ENCODE measurements at regions not wholly inside any gene's neighbourhood (a gene's known extent, or its start where the extent isn't known, plus 50 kb on each side); places are given as distances from the start of the nearest gene placed in this dataset.

DNA sequence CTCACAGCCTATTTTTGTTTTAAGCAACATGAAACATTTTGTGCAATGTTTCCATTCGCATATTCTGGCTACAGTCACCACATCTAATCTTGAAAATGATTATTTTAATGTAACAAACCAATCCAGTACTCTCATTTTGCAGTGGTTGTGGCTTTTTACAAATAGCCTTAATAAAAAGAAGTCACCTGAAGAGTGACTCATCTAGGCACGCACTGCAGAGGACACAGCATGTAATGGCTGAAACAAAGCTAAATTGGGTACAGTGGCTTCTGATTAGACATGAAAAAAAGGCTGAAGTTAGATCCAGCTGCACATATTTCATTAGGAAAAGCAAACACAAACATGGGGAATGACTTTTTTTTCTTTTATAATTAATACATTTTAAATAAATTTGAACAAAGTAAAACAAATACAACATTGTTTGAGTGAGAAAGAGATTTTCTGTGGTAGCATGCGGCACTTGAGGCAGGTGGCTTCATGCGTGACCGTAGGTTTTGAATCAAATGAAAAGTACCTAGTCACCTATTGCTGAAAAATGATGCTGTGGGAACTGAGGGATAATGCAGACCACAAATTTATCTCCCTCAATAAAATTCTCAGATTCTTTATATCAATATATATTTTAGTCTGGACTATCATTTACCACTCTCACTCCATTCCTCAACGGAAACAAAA is 240.8 kb upstream of the DDX53 start:
- Histone ChIP-seq H3K27ac (no peak overlapping the region), H3K4me3 (no peak overlapping the region), H3K9me3 (no peaks in the 10 kb centered on the region), H3K4me1 (no peaks in the 10 kb centered on the region), H3K36me3 (no peaks in the 10 kb centered on the region), H3K27me3 (no peaks in the 10 kb centered on the region)
- no peak for DNase-seq
- intact Hi-C loops (cut with DNase I; ENCODE audit: low total_unique reads) = no loop called here
- TF ChIP-seq POLR2A (IDR thresholded peaks at IDR 0.05) = no peak
- TF ChIP-seq, protein P1, sequence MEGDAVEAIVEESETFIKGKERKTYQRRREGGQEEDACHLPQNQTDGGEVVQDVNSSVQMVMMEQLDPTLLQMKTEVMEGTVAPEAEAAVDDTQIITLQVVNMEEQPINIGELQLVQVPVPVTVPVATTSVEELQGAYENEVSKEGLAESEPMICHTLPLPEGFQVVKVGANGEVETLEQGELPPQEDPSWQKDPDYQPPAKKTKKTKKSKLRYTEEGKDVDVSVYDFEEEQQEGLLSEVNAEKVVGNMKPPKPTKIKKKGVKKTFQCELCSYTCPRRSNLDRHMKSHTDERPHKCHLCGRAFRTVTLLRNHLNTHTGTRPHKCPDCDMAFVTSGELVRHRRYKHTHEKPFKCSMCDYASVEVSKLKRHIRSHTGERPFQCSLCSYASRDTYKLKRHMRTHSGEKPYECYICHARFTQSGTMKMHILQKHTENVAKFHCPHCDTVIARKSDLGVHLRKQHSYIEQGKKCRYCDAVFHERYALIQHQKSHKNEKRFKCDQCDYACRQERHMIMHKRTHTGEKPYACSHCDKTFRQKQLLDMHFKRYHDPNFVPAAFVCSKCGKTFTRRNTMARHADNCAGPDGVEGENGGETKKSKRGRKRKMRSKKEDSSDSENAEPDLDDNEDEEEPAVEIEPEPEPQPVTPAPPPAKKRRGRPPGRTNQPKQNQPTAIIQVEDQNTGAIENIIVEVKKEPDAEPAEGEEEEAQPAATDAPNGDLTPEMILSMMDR (IDR thresholded peaks at IDR 0.05) = no peak

DNA sequence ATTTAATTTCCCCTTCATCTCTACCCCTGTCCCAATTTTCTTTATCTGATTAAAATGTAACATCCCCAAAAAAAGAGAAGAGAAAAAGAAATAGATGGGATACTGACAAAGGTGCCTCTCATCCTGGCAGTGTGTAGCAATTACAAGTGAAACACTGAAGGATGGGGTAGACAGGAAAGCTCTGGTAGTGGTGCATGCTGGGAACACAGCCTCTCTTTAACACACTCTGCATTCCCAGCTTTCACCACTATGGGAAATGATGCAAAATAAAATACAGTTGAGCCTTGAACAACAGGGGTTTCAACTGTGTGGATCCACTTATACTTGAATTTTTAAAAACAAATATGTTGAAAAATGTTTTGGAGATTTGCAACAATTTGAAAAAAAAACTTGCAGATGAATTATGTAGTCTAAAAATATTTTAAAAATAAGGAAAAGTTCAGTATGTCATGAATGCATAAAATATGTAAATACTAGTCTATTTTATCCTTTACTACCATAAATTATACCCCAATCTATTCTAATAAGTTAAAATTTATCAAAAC is 239.2 kb upstream of the DDX53 start:
- no peaks in the 10 kb centered on the region for H3K27me3 ChIP-seq
- H3K4me3 ChIP-seq = no peak overlapping the region
- no peak overlapping the region for H3K27ac ChIP-seq
- H3K9me3 ChIP-seq = no peaks in the 10 kb centered on the region
- TF ChIP-seq, protein P1 (IDR thresholded peaks at IDR 0.05) = no peak
- TF ChIP-seq POLR2A (IDR thresholded peaks at IDR 0.05) = no peak
- intact Hi-C loops (cut with DNase I; ENCODE audit: low total_unique reads) = no loop called here
- no peak for DNase-seq
- H3K36me3 ChIP-seq = no peaks in the 10 kb centered on the region
- no peaks in the 10 kb centered on the region for H3K4me1 ChIP-seq

DNA sequence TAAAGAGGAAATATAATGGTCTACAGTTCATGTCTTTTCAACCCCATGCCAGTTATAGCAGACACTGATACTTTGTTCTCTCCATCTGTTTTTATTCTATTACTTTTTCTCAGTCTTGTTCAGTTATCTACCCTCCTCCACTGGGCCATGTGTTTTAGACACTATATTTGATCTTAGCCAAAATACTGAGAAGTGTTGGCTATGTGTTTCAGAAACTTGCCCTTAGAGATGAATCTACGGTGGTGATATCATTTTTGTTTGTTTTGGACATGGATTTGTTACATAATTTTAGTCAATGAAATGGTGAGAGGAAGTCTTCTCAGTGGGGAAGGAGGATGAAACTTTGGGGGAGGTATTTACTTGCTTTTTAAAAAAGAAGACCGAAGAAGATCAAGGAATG is 211.5 kb upstream of the DDX53 start:
- Histone ChIP-seq H3K27ac (no peak overlapping the region), H3K4me1 (no peaks in the 10 kb centered on the region), H3K9me3 (no peaks in the 10 kb centered on the region), H3K4me3 (no peak overlapping the region), H3K36me3 (no peaks in the 10 kb centered on the region), H3K27me3 (no peaks in the 10 kb centered on the region)
- intact Hi-C loops (cut with DNase I; ENCODE audit: low total_unique reads) = no loop called here
- no peak for DNase-seq
- TF ChIP-seq, protein P1 (IDR thresholded peaks at IDR 0.05) = no peak
- TF ChIP-seq POLR2A (IDR thresholded peaks at IDR 0.05) = no peak

- no peaks in the 10 kb centered on the region for H3K27me3 ChIP-seq
- intact Hi-C loops (cut with DNase I; ENCODE audit: low total_unique reads) = no loop called here
Measured at GRCh38 chrX:22795671-22796070, 204.1 kb upstream of the DDX53 start.

GRCh38 chrX:22800360-22800759 is 199.4 kb upstream of the DDX53 start:
- H3K27me3 ChIP-seq = no peaks in the 10 kb centered on the region
- DNase-seq = peak in 1 of 2 donors; percentile 12
- no peaks in the 10 kb centered on the region for H3K4me1 ChIP-seq
- TF ChIP-seq, protein P1 (IDR thresholded peaks at IDR 0.05) = no peak
- TF ChIP-seq POLR2A (IDR thresholded peaks at IDR 0.05) = no peak
- H3K9me3 ChIP-seq = no peaks in the 10 kb centered on the region
- H3K4me3 ChIP-seq = no peak overlapping the region
- intact Hi-C loops (cut with DNase I; ENCODE audit: low total_unique reads) = no loop called here
- no peak overlapping the region for H3K27ac ChIP-seq
- H3K36me3 ChIP-seq = no peaks in the 10 kb centered on the region

More at GRCh38 chrX:22795671-22796070, 204.1 kb upstream of the DDX53 start:
- no peak for DNase-seq
- no peaks in the 10 kb centered on the region for H3K36me3 ChIP-seq
- no peak overlapping the region for H3K27ac ChIP-seq
- no peaks in the 10 kb centered on the region for H3K9me3 ChIP-seq
- H3K4me1 ChIP-seq = no peaks in the 10 kb centered on the region
- no peak for TF ChIP-seq POLR2A (IDR thresholded peaks at IDR 0.05)
- TF ChIP-seq, protein P1 (IDR thresholded peaks at IDR 0.05) = no peak
- no peak overlapping the region for H3K4me3 ChIP-seq

All from uterus (tissue), 3 donors.